PC-9 (cell line): ENCODE measurements at regions not wholly inside any gene's neighbourhood (a gene's known extent, or its start where the extent isn't known, plus 50 kb on each side); places are given as distances from the start of the nearest gene placed in this dataset.

Experiments used
- BruUV-seq: library from RNA; stranded (reverse); fragments of 400-500 nt; replicated peaks from 2 replicates; lab custom pipeline; 2021; lab: Mats Ljungman, UMichigan
- CTCF ChIA-PET: fragments of 300-600 bp; sonication (Branson Sonifier 250); formaldehyde crosslinking; loops from one replicate; lab custom pipeline; 2022; ENCODE audit warnings: antibody characterized with exemption; lab: Charles Lee
- POLR2A ChIA-PET: fragments of 300-600 bp; sonication (Branson Sonifier 250); formaldehyde crosslinking; loops from one replicate; lab custom pipeline; 2022; ENCODE audit warnings: antibody characterized with exemption; ENCODE audit not compliant: unreplicated experiment; lab: Charles Lee
- DNase-seq, 2 experiments: peaks; one replicate each; pipeline versions ENCODE4 v3.0.0 to v3.0.0-alpha.2; 2015 to 2022; ENCODE audit warnings: mixed read lengths in 1 of 2
- H2AFZ ChIP-seq: fragments of 200-600 bp; sonication (generic); 2 replicates; pipeline ENCODE4 v1.8.1; 2017; ENCODE audit warnings: antibody characterized with exemption
- H3F3A ChIP-seq: fragments of 200-600 bp; sonication (generic); 2 replicates; pipeline ENCODE4 v1.8.1; 2017; ENCODE audit warnings: antibody characterized with exemption, mild to moderate bottlenecking, low read depth; ENCODE audit not compliant: insufficient read depth
- H3K27ac ChIP-seq: fragments of 200-600 bp; sonication (generic); 2 replicates; pipeline ENCODE4 v1.6.1; 2016; ENCODE audit warnings: mixed run types
- H3K27me3 ChIP-seq: fragments of 200-600 bp; sonication (generic); 2 replicates; pipeline ENCODE4 v1.6.1; 2016; ENCODE audit warnings: low read depth, mixed run types; ENCODE audit not compliant: insufficient read depth
- H3K36me3 ChIP-seq: fragments of 200-600 bp; sonication (generic); 2 replicates; pipeline ENCODE4 v1.6.1; 2016; ENCODE audit warnings: low read depth, mixed run types
- H3K4me1 ChIP-seq: fragments of 200-600 bp; sonication (generic); replicated peaks from 2 replicates; pipeline ENCODE4 v1.6.1; 2016; ENCODE audit warnings: mixed run types; ENCODE audit not compliant: insufficient read depth
- H3K4me2 ChIP-seq: fragments of 200-600 bp; sonication (generic); 2 replicates; pipeline ENCODE4 v1.6.1; 2017; ENCODE audit warnings: mixed run types
- H3K4me3 ChIP-seq: fragments of 200-600 bp; sonication (generic); 2 replicates; pipeline ENCODE4 v1.6.1; 2016; ENCODE audit warnings: mixed run types
- H3K79me2 ChIP-seq: fragments of 200-600 bp; sonication (generic); 2 replicates; pipeline ENCODE4 v1.6.1; 2017; ENCODE audit warnings: low read depth, mixed run types
- H3K9me2 ChIP-seq: fragments of 200-600 bp; sonication (generic); 2 replicates; pipeline ENCODE4 v1.8.1; 2017; ENCODE audit warnings: mild to moderate bottlenecking; ENCODE audit not compliant: insufficient read depth
- H3K9me3 ChIP-seq: fragments of 200-600 bp; sonication (generic); 2 replicates; pipeline ENCODE4 v1.8.1; 2016; ENCODE audit warnings: low read depth; ENCODE audit not compliant: insufficient read depth
- H4K20me1 ChIP-seq: fragments of 200-600 bp; sonication (generic); 2 replicates; pipeline ENCODE4 v1.8.1; 2017; ENCODE audit not compliant: insufficient read depth
- EZH2 ChIP-seq: fragments of 200-600 bp; sonication (generic); IDR thresholded peaks from 2 replicates; pipeline ENCODE4 v1.8.0; 2017; ENCODE audit warnings: antibody characterized with exemption, low read depth
- intact Hi-C: fragments of 100-400 bp; cut with micrococcal nuclease; formaldehyde crosslinking; loops from one replicate; pipeline ENCODE4 v1.10.0; 2022; ENCODE audit not compliant: unreplicated experiment
- TF ChIP-seq, protein P1 (sequence below): fragments of 200-600 bp; sonication (generic); conservative IDR thresholded peaks from 2 replicates; pipeline ENCODE4 v1.6.1; 2017; ENCODE audit warnings: mixed run types, antibody characterized with exemption, mild to moderate bottlenecking, moderate library complexity

- H3K36me3 ChIP-seq, result no peaks in the 10 kb centered on the region
- H3K4me2 ChIP-seq, result peak overlapping the region; percentile 45
- POLR2A ChIA-PET, result interaction anchor here (0.6 to 0.9 kb wide), 2 partner anchors 23 to 128 kb away, joined by 3 to 4 read pairs; no protein-coding TSS in a partner anchor
- no peak for TF ChIP-seq EZH2
- TF ChIP-seq, protein P1, sequence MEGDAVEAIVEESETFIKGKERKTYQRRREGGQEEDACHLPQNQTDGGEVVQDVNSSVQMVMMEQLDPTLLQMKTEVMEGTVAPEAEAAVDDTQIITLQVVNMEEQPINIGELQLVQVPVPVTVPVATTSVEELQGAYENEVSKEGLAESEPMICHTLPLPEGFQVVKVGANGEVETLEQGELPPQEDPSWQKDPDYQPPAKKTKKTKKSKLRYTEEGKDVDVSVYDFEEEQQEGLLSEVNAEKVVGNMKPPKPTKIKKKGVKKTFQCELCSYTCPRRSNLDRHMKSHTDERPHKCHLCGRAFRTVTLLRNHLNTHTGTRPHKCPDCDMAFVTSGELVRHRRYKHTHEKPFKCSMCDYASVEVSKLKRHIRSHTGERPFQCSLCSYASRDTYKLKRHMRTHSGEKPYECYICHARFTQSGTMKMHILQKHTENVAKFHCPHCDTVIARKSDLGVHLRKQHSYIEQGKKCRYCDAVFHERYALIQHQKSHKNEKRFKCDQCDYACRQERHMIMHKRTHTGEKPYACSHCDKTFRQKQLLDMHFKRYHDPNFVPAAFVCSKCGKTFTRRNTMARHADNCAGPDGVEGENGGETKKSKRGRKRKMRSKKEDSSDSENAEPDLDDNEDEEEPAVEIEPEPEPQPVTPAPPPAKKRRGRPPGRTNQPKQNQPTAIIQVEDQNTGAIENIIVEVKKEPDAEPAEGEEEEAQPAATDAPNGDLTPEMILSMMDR, result no peak
- CTCF ChIA-PET, result no interaction called here
- peaks cover 44% of the 10 kb centered on the region for H3K4me1 ChIP-seq
- no peak overlapping the region for H3K4me3 ChIP-seq
- H4K20me1 ChIP-seq, result no peaks in the 10 kb centered on the region
- peak in 1 of 2 experiments; percentile 49 for DNase-seq
- no peak overlapping the region for H2AFZ ChIP-seq
- H3K79me2 ChIP-seq, result no peaks in the 10 kb centered on the region
- no peaks in the 10 kb centered on the region for H3K9me2 ChIP-seq
- peaks cover 33% of the 10 kb centered on the region for H3F3A ChIP-seq
- intact Hi-C loops, result loop anchor here (2.0 kb wide), 1 partner anchor 48 kb away; no protein-coding TSS in a partner anchor
- no peaks in the 10 kb centered on the region; the same call in 1 of the 2 replicates for H3K9me3 ChIP-seq
- H3K27ac ChIP-seq, result peak overlapping the region; percentile 79
- no peaks in the 10 kb centered on the region for H3K27me3 ChIP-seq
- BruUV-seq, result no TSS peak
These were observed 52.5 kb upstream of the FAM136A start for GRCh38 chr2:70354264-70354949.
